Fibroblast of villous mesenchyme (primary cell): ENCODE measurements at regions not wholly inside any gene's neighbourhood (a gene's known extent, or its start where the extent isn't known, plus 50 kb on each side); places are given as distances from the start of the nearest gene placed in this dataset.

ENCODE experiments used
- DNase-seq: peaks from one replicate; pipeline ENCODE4 v3.0.0-alpha.2; 2010; ENCODE audit warnings: low read depth
- H3K4me3 ChIP-seq: 2 replicates; pipeline ENCODE4 v1.5.1; 2011; ENCODE audit warnings: low read depth, mild to moderate bottlenecking, low read length
- CTCF ChIP-seq: IDR thresholded peaks from 2 replicates; pipeline ENCODE4 v1.5.1; 2012; ENCODE audit warnings: low read depth, mild to moderate bottlenecking, low read length; ENCODE audit not compliant: insufficient read depth

- H3K4me3 ChIP-seq, result no peak overlapping the region
- no peak for DNase-seq
- TF ChIP-seq CTCF, result no peak
Measured at GRCh38 chr15:29467091-29467490, 197.5 kb upstream of the NSMCE3 start.

- DNase-seq, result no peak
- H3K4me3 ChIP-seq, result no peak overlapping the region
- no peak for TF ChIP-seq CTCF
Measured at GRCh38 chr15:29466292-29466691, 196.7 kb upstream of the NSMCE3 start.

GRCh38 chr15:29465816-29466215, 196.2 kb upstream of the NSMCE3 start:
- H3K4me3 ChIP-seq, result no peak overlapping the region
- no peak for TF ChIP-seq CTCF
- DNase-seq, result no peak

GRCh38 chr15:29465196-29465595, 195.6 kb upstream of the NSMCE3 start:
- no peak for TF ChIP-seq CTCF
- no peak for DNase-seq
- no peak overlapping the region for H3K4me3 ChIP-seq

GRCh38 chr15:29461877-29462276, 192.3 kb upstream of the NSMCE3 start:
- DNase-seq, result no peak
- H3K4me3 ChIP-seq, result no peak overlapping the region
- no peak for TF ChIP-seq CTCF

- DNase-seq, result no peak
- TF ChIP-seq CTCF, result no peak
Measured at GRCh38 chr15:29458361-29458760, 188.7 kb upstream of the NSMCE3 start.

GRCh38 chr15:29457729-29458128, 188.1 kb upstream of the NSMCE3 start:
- no peak overlapping the region for H3K4me3 ChIP-seq
- no peak for TF ChIP-seq CTCF
- no peak for DNase-seq

More at GRCh38 chr15:29458361-29458760, 188.7 kb upstream of the NSMCE3 start:
- no peak overlapping the region for H3K4me3 ChIP-seq
